ENCODE measurements at regions not wholly inside any gene's neighbourhood (a gene's known extent, or its start where the extent isn't known, plus 50 kb on each side); places are given as distances from the start of the nearest gene placed in this dataset.

- intact Hi-C loops (cut with micrococcal nuclease; ENCODE audit: unreplicated experiment): no loop called here
- no TSS peak for BruUV-seq (replicated peaks)
- H3K27me3 Mint-ChIP-seq (ENCODE audit: insufficient read depth, unreplicated experiment): no peaks in the 10 kb centered on the region
- CTCF ChIA-PET: no interaction called here
- H3K27ac Mint-ChIP-seq (ENCODE audit: unreplicated experiment): no peak overlapping the region
- no peak for DNase-seq
- H3K36me3 Mint-ChIP-seq (ENCODE audit: insufficient read depth, unreplicated experiment): no peaks in the 10 kb centered on the region
- Histone ChIP-seq H3K4me3 (ENCODE audit: low read depth, low read length) (no peak overlapping the region), H3K4me1 (no peaks in the 10 kb centered on the region), H3K9me3 (no peaks in the 10 kb centered on the region), H3K36me3 (ENCODE audit: control insufficient read depth, insufficient read depth, low read length) (no peaks in the 10 kb centered on the region), H3K27me3 (replicated peaks; ENCODE audit: control insufficient read depth, insufficient read depth, low read length) (no peaks in the 10 kb centered on the region)
- TF ChIP-seq, protein P1, sequence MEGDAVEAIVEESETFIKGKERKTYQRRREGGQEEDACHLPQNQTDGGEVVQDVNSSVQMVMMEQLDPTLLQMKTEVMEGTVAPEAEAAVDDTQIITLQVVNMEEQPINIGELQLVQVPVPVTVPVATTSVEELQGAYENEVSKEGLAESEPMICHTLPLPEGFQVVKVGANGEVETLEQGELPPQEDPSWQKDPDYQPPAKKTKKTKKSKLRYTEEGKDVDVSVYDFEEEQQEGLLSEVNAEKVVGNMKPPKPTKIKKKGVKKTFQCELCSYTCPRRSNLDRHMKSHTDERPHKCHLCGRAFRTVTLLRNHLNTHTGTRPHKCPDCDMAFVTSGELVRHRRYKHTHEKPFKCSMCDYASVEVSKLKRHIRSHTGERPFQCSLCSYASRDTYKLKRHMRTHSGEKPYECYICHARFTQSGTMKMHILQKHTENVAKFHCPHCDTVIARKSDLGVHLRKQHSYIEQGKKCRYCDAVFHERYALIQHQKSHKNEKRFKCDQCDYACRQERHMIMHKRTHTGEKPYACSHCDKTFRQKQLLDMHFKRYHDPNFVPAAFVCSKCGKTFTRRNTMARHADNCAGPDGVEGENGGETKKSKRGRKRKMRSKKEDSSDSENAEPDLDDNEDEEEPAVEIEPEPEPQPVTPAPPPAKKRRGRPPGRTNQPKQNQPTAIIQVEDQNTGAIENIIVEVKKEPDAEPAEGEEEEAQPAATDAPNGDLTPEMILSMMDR (IDR thresholded peaks at IDR 0.05; ENCODE audit: insufficient read depth in 1 of 2, low read depth in 1 of 2, low read length in 1 of 2, severe bottlenecking in 1 of 2, unreplicated experiment in 1 of 2): no peak
- H3K4me3 Mint-ChIP-seq (ENCODE audit: unreplicated experiment): no peak overlapping the region
- POLR2A ChIA-PET: no interaction called here
- no peaks in the 10 kb centered on the region for H3K9me3 Mint-ChIP-seq (ENCODE audit: unreplicated experiment)
- no peaks in the 10 kb centered on the region for H3K4me1 Mint-ChIP-seq (ENCODE audit: low read depth, unreplicated experiment)
Observed at GRCh38 chr4:33395731-33396485, 2675.7 kb downstream of the PCDH7 start.

- Mint-ChIP-seq H3K27ac (ENCODE audit: unreplicated experiment) (no peak overlapping the region), H3K4me3 (ENCODE audit: unreplicated experiment) (no peak overlapping the region), H3K4me1 (ENCODE audit: low read depth, unreplicated experiment) (no peaks in the 10 kb centered on the region), H3K9me3 (ENCODE audit: unreplicated experiment) (no peaks in the 10 kb centered on the region), H3K36me3 (ENCODE audit: insufficient read depth, unreplicated experiment) (no peaks in the 10 kb centered on the region), H3K27me3 (ENCODE audit: insufficient read depth, unreplicated experiment) (no peaks in the 10 kb centered on the region)
- intact Hi-C loops (cut with micrococcal nuclease; ENCODE audit: unreplicated experiment): no loop called here
- no peak overlapping the region for H3K4me3 ChIP-seq (ENCODE audit: low read depth, low read length)
- no TSS peak for BruUV-seq (replicated peaks)
- TF ChIP-seq, protein P1 (IDR thresholded peaks at IDR 0.05; ENCODE audit: insufficient read depth in 1 of 2, low read depth in 1 of 2, low read length in 1 of 2, severe bottlenecking in 1 of 2, unreplicated experiment in 1 of 2): no peak
- H3K36me3 ChIP-seq (ENCODE audit: control insufficient read depth, insufficient read depth, low read length): no peaks in the 10 kb centered on the region
- CTCF ChIA-PET: no interaction called here
- no peak for DNase-seq
- POLR2A ChIA-PET: no interaction called here
- no peaks in the 10 kb centered on the region for H3K9me3 ChIP-seq
- H3K27me3 ChIP-seq (replicated peaks; ENCODE audit: control insufficient read depth, insufficient read depth, low read length): no peaks in the 10 kb centered on the region
- no peaks in the 10 kb centered on the region for H3K4me1 ChIP-seq
Observed at GRCh38 chr4:33400504-33400903, 2680.3 kb downstream of the PCDH7 start.

- no peaks in the 10 kb centered on the region for H3K27me3 ChIP-seq (replicated peaks; ENCODE audit: control insufficient read depth, insufficient read depth, low read length)
- CTCF ChIA-PET: no interaction called here
- H3K36me3 ChIP-seq (ENCODE audit: control insufficient read depth, insufficient read depth, low read length): no peaks in the 10 kb centered on the region
- intact Hi-C loops (cut with micrococcal nuclease; ENCODE audit: unreplicated experiment): no loop called here
- H3K36me3 Mint-ChIP-seq (ENCODE audit: insufficient read depth, unreplicated experiment): no peaks in the 10 kb centered on the region
- H3K4me3 ChIP-seq (ENCODE audit: low read depth, low read length): no peak overlapping the region
- BruUV-seq (replicated peaks): no TSS peak
- H3K27me3 Mint-ChIP-seq (ENCODE audit: insufficient read depth, unreplicated experiment): no peaks in the 10 kb centered on the region
- POLR2A ChIA-PET: interaction anchor here (0.6 kb wide), 1 partner anchor 341 kb away, joined by 5 read pairs; no protein-coding TSS in a partner anchor
- TF ChIP-seq, protein P1 (IDR thresholded peaks at IDR 0.05; ENCODE audit: insufficient read depth in 1 of 2, low read depth in 1 of 2, low read length in 1 of 2, severe bottlenecking in 1 of 2, unreplicated experiment in 1 of 2): no peak
- H3K4me3 Mint-ChIP-seq (ENCODE audit: unreplicated experiment): no peak overlapping the region
- no peaks in the 10 kb centered on the region for H3K4me1 Mint-ChIP-seq (ENCODE audit: low read depth, unreplicated experiment)
- DNase-seq: no peak
- H3K4me1 ChIP-seq: no peaks in the 10 kb centered on the region
- H3K27ac Mint-ChIP-seq (ENCODE audit: unreplicated experiment): no peak overlapping the region
- H3K9me3 Mint-ChIP-seq (ENCODE audit: unreplicated experiment): peaks cover 9% of the 10 kb centered on the region
- no peaks in the 10 kb centered on the region for H3K9me3 ChIP-seq
Observed at GRCh38 chr4:33407496-33407895, 2687.3 kb downstream of the PCDH7 start.

All from Caco-2 (cell line).